Epithelial cell of proximal tubule (primary cell): ENCODE measurements at regions not wholly inside any gene's neighbourhood (a gene's known extent, or its start where the extent isn't known, plus 50 kb on each side); places are given as distances from the start of the nearest gene placed in this dataset.

Experiments used
- DNase-seq: peaks from one replicate; pipeline ENCODE4 v3.0.0-alpha.2; 2011; ENCODE audit warnings: low read depth
- H3K4me3 ChIP-seq: 2 replicates; pipeline ENCODE4 v1.5.1; 2011; ENCODE audit warnings: low read depth, mild to moderate bottlenecking, low read length
- TF ChIP-seq, protein P1 (sequence below): conservative IDR thresholded peaks from 2 replicates; pipeline ENCODE4 v1.5.1; 2012; ENCODE audit warnings: low read depth, mild to moderate bottlenecking, low read length

DNA sequence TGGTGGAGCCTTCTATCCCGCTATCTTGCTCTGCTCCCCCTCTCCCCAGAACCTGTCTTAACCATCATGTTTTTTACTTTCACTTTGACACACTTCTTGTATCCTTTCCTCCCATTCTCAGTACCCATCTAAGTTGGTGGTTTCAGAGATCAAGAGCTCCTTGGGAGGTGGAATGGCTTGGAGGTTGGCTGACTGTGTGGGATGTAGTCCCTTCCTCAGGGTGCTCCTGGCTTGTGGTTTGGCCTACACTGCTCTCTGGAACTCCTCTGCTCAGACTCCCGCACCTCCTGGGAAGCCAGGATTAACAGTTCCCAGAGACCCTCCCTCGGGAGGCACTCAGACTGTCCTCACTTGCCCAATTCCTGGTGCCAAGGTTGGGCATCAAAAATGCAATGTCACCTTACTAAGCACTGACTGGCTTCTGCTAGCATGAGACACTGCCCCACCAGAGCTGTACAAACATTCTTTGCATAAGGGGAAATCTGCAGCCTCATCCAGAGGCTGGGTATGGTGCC is 93.1 kb upstream of the NAMPT start:
- H3K4me3 ChIP-seq: no peak overlapping the region
- no peak for DNase-seq
- TF ChIP-seq, protein P1, sequence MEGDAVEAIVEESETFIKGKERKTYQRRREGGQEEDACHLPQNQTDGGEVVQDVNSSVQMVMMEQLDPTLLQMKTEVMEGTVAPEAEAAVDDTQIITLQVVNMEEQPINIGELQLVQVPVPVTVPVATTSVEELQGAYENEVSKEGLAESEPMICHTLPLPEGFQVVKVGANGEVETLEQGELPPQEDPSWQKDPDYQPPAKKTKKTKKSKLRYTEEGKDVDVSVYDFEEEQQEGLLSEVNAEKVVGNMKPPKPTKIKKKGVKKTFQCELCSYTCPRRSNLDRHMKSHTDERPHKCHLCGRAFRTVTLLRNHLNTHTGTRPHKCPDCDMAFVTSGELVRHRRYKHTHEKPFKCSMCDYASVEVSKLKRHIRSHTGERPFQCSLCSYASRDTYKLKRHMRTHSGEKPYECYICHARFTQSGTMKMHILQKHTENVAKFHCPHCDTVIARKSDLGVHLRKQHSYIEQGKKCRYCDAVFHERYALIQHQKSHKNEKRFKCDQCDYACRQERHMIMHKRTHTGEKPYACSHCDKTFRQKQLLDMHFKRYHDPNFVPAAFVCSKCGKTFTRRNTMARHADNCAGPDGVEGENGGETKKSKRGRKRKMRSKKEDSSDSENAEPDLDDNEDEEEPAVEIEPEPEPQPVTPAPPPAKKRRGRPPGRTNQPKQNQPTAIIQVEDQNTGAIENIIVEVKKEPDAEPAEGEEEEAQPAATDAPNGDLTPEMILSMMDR: no peak

DNA sequence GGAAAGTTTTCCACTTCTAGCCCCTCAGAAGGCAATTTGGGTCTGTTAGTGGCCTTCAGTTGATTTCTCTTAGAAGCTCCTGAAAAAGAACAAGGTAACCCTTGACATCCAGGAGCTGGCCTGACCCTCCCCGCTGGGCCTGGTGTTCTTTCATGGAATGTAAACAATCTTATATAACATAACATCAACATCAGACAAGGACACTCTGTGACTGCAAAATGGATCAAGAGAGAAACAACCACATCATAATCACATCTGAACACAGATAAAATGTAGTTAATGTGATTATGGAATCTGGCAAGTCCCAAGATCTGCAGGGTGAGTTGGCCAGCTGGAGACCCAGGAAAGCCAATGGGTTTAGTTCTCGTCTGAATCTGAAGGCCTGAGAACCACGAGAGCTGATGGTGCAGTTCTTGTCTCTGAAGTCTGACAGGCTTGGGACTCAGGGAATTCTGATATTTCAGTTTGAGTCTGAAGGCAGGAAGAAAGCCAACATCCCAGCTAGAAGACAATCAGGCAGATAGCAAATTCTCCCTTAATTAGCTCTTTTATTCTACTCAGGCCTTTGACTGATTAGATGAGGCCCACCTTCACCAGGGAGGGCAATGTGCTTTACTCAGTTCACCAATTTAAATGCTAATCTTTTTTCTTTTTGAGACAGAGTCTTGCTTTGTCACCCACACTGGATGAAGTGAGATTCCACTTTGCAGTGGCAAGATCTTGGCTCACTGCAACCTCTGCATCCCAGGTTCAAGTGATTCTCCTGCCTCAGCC is 91.4 kb upstream of the NAMPT start:
- no peak overlapping the region for H3K4me3 ChIP-seq
- DNase-seq: no peak
- TF ChIP-seq, protein P1: no peak

DNA sequence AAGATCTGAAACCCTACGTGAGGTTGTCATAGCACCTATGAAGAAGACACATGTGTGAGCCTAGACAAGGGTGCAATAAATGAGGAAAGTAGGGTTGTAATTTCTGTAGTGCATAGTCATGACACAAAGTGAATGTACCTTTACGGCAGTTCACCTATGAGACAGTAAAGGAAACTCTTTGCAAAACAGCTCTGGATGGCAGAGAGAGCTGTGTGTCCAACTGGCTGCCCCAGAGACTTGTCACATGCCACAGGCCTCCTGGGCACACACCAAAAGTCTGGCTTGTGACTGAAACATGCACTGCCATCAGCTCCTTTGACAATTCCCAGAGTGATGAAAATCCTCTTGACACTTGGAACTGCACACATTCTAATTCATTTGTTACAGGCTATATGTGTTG is 90.7 kb upstream of the NAMPT start:
- DNase-seq: no peak
- no peak overlapping the region for H3K4me3 ChIP-seq
- TF ChIP-seq, protein P1: no peak

DNA sequence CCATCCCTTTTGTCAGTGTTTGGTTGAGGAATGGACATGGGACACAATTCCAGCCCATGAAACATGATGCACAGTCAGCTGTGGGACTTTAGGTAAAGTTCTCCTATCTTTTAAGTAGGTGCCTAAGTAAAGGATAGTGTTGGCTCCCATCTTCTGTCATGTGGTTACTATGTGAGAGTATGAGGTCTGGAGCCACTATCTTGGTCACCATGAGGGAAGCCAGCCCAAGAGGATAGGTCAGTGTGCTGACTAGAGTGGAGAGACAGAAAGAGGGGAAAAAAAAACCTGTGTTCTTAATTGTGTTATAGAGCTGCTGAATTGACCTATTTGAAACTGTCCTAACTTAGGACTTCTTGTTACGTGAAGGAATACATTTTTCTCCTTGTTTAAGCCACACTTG is 89.7 kb upstream of the NAMPT start:
- TF ChIP-seq, protein P1: no peak
- DNase-seq: no peak
- no peak overlapping the region for H3K4me3 ChIP-seq

DNA sequence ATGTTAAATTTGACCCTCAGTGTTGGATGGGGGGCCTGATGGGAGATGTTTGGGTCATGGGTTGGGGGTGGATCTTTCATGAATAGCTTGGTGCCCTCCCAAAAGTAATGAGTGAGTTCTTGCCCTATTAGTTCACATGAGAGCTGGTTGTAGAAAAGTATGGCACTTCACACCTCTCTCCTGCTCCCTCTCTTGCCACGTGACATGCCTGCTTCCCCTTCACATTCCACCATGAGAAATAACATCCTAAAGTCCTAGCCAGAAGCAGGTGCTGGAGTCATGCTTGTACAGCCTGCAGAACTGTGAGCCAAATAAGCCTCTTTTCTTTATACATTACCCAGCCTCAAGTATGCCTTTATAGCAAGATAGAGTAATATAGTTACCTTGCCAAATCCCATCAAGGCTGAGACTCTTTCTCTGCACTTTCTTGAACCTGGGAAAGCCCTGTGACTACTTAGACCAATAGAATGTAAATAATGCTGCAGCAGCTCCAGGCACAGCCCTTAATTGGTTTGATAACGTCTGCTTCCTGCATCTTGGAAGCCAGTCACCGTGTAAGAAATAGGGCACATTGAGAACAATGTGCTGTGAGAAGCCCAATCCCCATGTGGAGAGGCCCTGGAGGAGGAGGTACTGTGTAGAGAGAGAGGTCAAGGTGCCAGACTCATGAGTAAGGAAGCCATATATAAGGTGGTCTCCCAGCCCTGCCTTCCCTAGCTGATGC is 88.0 kb upstream of the NAMPT start:
- TF ChIP-seq, protein P1: no peak
- no peak overlapping the region for H3K4me3 ChIP-seq
- DNase-seq: no peak

DNA sequence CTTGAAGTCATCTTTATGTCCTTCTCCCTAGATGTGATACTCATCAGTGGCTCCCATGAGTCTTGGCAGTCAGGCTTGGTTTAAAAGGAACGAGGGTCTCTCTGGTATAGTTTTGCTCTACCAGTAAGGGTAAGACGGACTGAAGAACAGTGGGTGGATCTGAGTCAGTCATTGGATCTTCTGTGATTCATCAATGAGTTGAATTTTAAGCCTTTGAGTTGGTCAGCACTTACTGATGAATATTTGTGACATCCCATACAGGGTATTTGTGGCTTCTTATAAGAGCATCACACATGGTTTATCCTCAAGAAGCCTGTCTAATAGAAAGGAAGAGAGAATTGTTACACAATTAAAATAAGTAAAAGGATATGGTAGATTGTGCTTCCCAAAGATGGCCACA is 87.3 kb upstream of the NAMPT start:
- H3K4me3 ChIP-seq: no peak overlapping the region
- TF ChIP-seq, protein P1: no peak
- DNase-seq: no peak
